Osteoblast (primary cell): ENCODE measurements at regions not wholly inside any gene's neighbourhood (a gene's known extent, or its start where the extent isn't known, plus 50 kb on each side); places are given as distances from the start of the nearest gene placed in this dataset.

Experiments used
- DNase-seq: peaks from one replicate; pipeline ENCODE4 v3.0.0; 2011; ENCODE audit warnings: low spot score, mixed read lengths; ENCODE audit not compliant: insufficient read length; ENCODE audit errors: missing footprints
- H2AFZ ChIP-seq: 2 replicates; pipeline ENCODE4 v1.6.0; 2011; ENCODE audit warnings: mild to moderate bottlenecking, low read length
- H3K27ac ChIP-seq: 2 replicates; pipeline ENCODE4 v1.5.1; 2011; ENCODE audit warnings: mild to moderate bottlenecking, low read depth, low read length, moderate library complexity
- H3K27me3 ChIP-seq: 2 replicates; pipeline ENCODE4 v1.6.0; 2012; ENCODE audit warnings: mild to moderate bottlenecking, control low read depth, inconsistent platforms, low read length, moderate library complexity; ENCODE audit not compliant: insufficient read depth
- H3K36me3 ChIP-seq: 2 replicates; pipeline ENCODE4 v1.5.1; 2011; ENCODE audit warnings: mild to moderate bottlenecking, low read length, control low read depth, moderate library complexity; ENCODE audit not compliant: insufficient read depth
- H3K4me1 ChIP-seq: 2 replicates; pipeline ENCODE4 v1.5.1; 2011; ENCODE audit warnings: mild to moderate bottlenecking, low read length, control low read depth, moderate library complexity; ENCODE audit not compliant: insufficient read depth
- H3K4me2 ChIP-seq: 2 replicates; pipeline ENCODE4 v1.6.0; 2011; ENCODE audit warnings: mild to moderate bottlenecking, low read length; ENCODE audit not compliant: insufficient read depth
- H3K4me3 ChIP-seq: fragments of 200-600 bp; sonication (generic); 3 replicates; pipeline ENCODE4 v1.5.1; 2012; ENCODE audit warnings: mild to moderate bottlenecking, low read length, inconsistent platforms; ENCODE audit not compliant: insufficient read depth
- H3K79me2 ChIP-seq: 2 replicates; pipeline ENCODE4 v1.6.0; 2012; ENCODE audit warnings: mild to moderate bottlenecking, low read length, control low read depth, inconsistent platforms; ENCODE audit not compliant: insufficient read depth
- H3K9me3 ChIP-seq: 2 replicates; pipeline ENCODE4 v1.5.1; 2011; ENCODE audit warnings: low read depth, low read length, control low read depth
- H4K20me1 ChIP-seq: 2 replicates; pipeline ENCODE4 v1.6.0; 2012; ENCODE audit warnings: mild to moderate bottlenecking, low read length, control low read depth; ENCODE audit not compliant: insufficient read depth
- CTCF ChIP-seq: IDR thresholded peaks from 2 replicates; pipeline ENCODE4 v1.5.1; 2011; ENCODE audit warnings: mild to moderate bottlenecking, low read depth, low read length, moderate library complexity; ENCODE audit errors: extremely low read depth

GRCh38 chr2:196278491-196278911, 107.1 kb upstream of the STK17B start:
- Histone ChIP-seq H3K4me3 (peak overlapping the region; percentile 69), H3K36me3 (no peaks in the 10 kb centered on the region), H3K4me1 (peaks cover 45% of the 10 kb centered on the region), H2AFZ (peak overlapping the region; percentile 40), H3K27me3 (no peaks in the 10 kb centered on the region), H3K79me2 (peaks cover 14% of the 10 kb centered on the region), H3K9me3 (no peaks in the 10 kb centered on the region), H3K4me2 (peak overlapping the region; percentile 84), H4K20me1 (no peaks in the 10 kb centered on the region), H3K27ac (peak overlapping the region; percentile 97)
- peak; percentile 86 for DNase-seq
- TF ChIP-seq CTCF, result no peak

GRCh38 chr2:196279541-196279940, 108.2 kb upstream of the STK17B start:
- Histone ChIP-seq H4K20me1 (no peaks in the 10 kb centered on the region), H3K36me3 (no peaks in the 10 kb centered on the region), H3K9me3 (no peaks in the 10 kb centered on the region), H3K4me3 (no peak overlapping the region), H3K4me1 (peaks cover 42% of the 10 kb centered on the region), H3K27me3 (no peaks in the 10 kb centered on the region), H2AFZ (no peak overlapping the region), H3K27ac (peak overlapping the region; percentile 97), H3K79me2 (peaks cover 6% of the 10 kb centered on the region), H3K4me2 (no peak overlapping the region)
- DNase-seq, result peak; percentile 75
- no peak for TF ChIP-seq CTCF

GRCh38 chr2:196284144-196284844, 112.9 kb upstream of the STK17B start:
- H3K36me3 ChIP-seq, result no peaks in the 10 kb centered on the region
- H3K4me1 ChIP-seq, result peaks cover 26% of the 10 kb centered on the region
- DNase-seq, result no peak
- H3K27me3 ChIP-seq, result no peaks in the 10 kb centered on the region
- H4K20me1 ChIP-seq, result no peaks in the 10 kb centered on the region
- no peak overlapping the region for H3K4me3 ChIP-seq
- H3K9me3 ChIP-seq, result no peaks in the 10 kb centered on the region
- no peak for TF ChIP-seq CTCF
- H3K27ac ChIP-seq, result peak overlapping the region; percentile 77
- H2AFZ ChIP-seq, result peak overlapping the region; percentile 23
- peak overlapping the region; percentile 75 for H3K4me2 ChIP-seq
- no peaks in the 10 kb centered on the region for H3K79me2 ChIP-seq

- Histone ChIP-seq H3K27me3 (no peaks in the 10 kb centered on the region), H3K4me3 (peak overlapping the region; percentile 45), H4K20me1 (no peaks in the 10 kb centered on the region), H3K36me3 (no peaks in the 10 kb centered on the region), H3K4me1 (peaks cover 20% of the 10 kb centered on the region), H2AFZ (peak overlapping the region; percentile 68), H3K9me3 (no peaks in the 10 kb centered on the region), H3K79me2 (no peaks in the 10 kb centered on the region), H3K27ac (peak overlapping the region; percentile 77), H3K4me2 (peak overlapping the region; percentile 75)
- no peak for TF ChIP-seq CTCF
- peak; percentile 27 for DNase-seq
Observed at GRCh38 chr2:196284866-196285557, 113.6 kb upstream of the STK17B start.
